Vagina (tissue), 2 donors: ENCODE measurements at regions not wholly inside any gene's neighbourhood (a gene's known extent, or its start where the extent isn't known, plus 50 kb on each side); places are given as distances from the start of the nearest gene placed in this dataset.

Experiments used
- DNase-seq, 2 donors: peaks; one replicate each; pipeline ENCODE4 v3.0.0-alpha.2; 2017; ENCODE audit errors: extremely low spot score in 2 of 2
- H3K27ac ChIP-seq: fragments of 200-600 bp; sonication (generic); one replicate; pipeline ENCODE4 v1.5.1; 2019
- H3K27me3 ChIP-seq: fragments of 200-600 bp; sonication (generic); one replicate; pipeline ENCODE4 v1.5.1; 2019
- H3K36me3 ChIP-seq, 2 donors: fragments of 200-600 bp; sonication (generic); one replicate each; pipeline ENCODE4 v1.5.1; 2017 to 2019
- H3K4me1 ChIP-seq: fragments of 200-600 bp; sonication (generic); one replicate; pipeline ENCODE4 v1.5.1; 2019
- H3K4me3 ChIP-seq, 2 donors: fragments of 200-600 bp; sonication (generic); 1 replicate in 1 of 2; 2 replicates in 1 of 2; pipeline ENCODE4 v1.5.1; 2016 to 2019
- H3K9me3 ChIP-seq: fragments of 200-600 bp; sonication (generic); one replicate; pipeline ENCODE4 v1.5.1; 2019
- POLR2A ChIP-seq, 2 donors: fragments of 450-650 bp; IDR thresholded peaks; one replicate each; pipeline ENCODE4 v1.6.1; 2017; ENCODE audit warnings: antibody characterized with exemption in 2 of 2, mild to moderate bottlenecking in 2 of 2, moderate library complexity in 2 of 2
- POLR2AphosphoS5 ChIP-seq, 2 donors: sonication (generic); formaldehyde crosslinking; IDR thresholded peaks; one replicate each; pipeline ENCODE4 v1.9.0; 2017; ENCODE audit warnings: antibody characterized with exemption in 2 of 2, mild to moderate bottlenecking in 2 of 2, low read depth in 1 of 2; ENCODE audit not compliant: insufficient read depth in 1 of 2
- intact Hi-C: fragments of 100-400 bp; cut with DNase I; formaldehyde crosslinking; loops from one replicate; pipeline ENCODE4 v1.15.1; 2023
- TF ChIP-seq, protein P1 (sequence below), 3 experiments: fragments of 450-650 bp in 2 of 3; fragments of 200-600 bp in 1 of 3; sonication (generic) in 1 of 3; IDR thresholded peaks; one replicate each; pipeline ENCODE4 v1.5.1; 2017 to 2019; ENCODE audit warnings: antibody characterized with exemption in 3 of 3, mild to moderate bottlenecking in 2 of 3, moderate library complexity in 2 of 3

DNA sequence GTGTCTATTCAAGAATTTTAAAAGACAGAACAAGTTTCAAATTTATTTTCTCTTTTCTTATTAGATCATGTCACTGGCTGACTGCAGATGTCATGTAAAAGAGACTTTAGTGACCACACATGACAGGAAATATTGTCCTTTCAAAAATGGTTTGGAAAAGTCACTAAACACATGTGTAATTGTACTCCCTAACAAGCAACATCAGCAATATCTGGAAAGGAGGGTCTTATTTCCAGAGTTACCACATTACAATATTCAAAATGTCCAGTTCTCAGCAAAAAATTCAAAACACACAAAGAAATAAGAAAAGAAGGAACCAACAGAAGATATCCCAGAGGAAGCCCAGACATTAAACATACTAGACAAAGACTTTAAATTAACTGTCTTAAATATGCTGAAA, 197.1 kb downstream of the EN1 start:
- TF ChIP-seq POLR2AphosphoS5 (IDR thresholded peaks at IDR 0.05; ENCODE audit: insufficient read depth in 1 of 2, low read depth in 1 of 2): no peak
- TF ChIP-seq, protein P1, sequence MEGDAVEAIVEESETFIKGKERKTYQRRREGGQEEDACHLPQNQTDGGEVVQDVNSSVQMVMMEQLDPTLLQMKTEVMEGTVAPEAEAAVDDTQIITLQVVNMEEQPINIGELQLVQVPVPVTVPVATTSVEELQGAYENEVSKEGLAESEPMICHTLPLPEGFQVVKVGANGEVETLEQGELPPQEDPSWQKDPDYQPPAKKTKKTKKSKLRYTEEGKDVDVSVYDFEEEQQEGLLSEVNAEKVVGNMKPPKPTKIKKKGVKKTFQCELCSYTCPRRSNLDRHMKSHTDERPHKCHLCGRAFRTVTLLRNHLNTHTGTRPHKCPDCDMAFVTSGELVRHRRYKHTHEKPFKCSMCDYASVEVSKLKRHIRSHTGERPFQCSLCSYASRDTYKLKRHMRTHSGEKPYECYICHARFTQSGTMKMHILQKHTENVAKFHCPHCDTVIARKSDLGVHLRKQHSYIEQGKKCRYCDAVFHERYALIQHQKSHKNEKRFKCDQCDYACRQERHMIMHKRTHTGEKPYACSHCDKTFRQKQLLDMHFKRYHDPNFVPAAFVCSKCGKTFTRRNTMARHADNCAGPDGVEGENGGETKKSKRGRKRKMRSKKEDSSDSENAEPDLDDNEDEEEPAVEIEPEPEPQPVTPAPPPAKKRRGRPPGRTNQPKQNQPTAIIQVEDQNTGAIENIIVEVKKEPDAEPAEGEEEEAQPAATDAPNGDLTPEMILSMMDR (IDR thresholded peaks at IDR 0.05): no peak
- TF ChIP-seq POLR2A (IDR thresholded peaks at IDR 0.05): no peak
- Histone ChIP-seq H3K27me3 (no peaks in the 10 kb centered on the region), H3K4me3 (no peak overlapping the region), H3K4me1 (no peaks in the 10 kb centered on the region), H3K36me3 (no peaks in the 10 kb centered on the region), H3K9me3 (no peaks in the 10 kb centered on the region), H3K27ac (no peak overlapping the region)
- no peak for DNase-seq
- intact Hi-C loops: no loop called here

DNA sequence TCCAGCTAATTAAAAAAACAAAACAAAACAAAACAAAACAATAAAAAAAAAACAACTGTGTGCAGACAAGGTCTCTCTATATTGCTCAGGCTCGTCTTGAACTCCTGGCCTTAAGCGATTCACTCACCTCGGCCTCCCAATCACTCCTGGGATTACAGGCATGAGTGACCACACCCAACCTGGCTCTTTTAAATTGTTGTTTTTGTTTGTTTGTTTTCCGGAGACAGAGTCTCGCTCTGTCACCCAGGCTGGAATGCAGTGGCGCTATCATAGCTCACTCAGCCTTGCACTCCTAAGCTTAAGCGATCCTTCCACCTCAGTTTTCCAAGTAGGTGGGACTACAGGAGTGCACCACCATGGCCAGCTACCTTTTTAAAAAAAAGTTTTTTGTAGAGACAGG, 201.6 kb downstream of the EN1 start:
- no peaks in the 10 kb centered on the region for H3K36me3 ChIP-seq
- intact Hi-C loops: no loop called here
- TF ChIP-seq, protein P1 (IDR thresholded peaks at IDR 0.05): no peak

DNA sequence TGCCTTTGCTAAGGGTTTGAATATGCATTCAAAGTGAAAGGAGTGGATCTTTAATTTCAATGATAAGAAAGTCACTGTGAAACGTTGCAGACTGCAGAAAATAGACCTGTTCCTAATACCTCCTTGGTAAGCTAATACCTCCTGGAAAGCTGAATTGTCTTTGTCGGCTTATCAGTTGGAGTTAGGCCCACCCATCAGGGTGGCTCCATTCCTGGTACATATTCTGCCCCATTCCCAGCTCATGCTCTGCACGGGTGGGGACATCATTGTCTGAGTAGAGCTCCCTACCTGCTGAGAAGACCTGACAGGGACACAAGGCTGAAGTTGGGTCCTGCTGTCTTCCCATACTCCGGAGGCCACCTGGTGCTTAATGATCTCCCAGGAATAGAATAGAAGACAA, 203.3 kb downstream of the EN1 start:
- no peaks in the 10 kb centered on the region for H3K36me3 ChIP-seq
- intact Hi-C loops: no loop called here
- no peaks in the 10 kb centered on the region for H3K9me3 ChIP-seq
- no peak overlapping the region for H3K27ac ChIP-seq
- no peak overlapping the region for H3K4me3 ChIP-seq
- H3K27me3 ChIP-seq: no peaks in the 10 kb centered on the region
- TF ChIP-seq POLR2AphosphoS5 (IDR thresholded peaks at IDR 0.05; ENCODE audit: insufficient read depth in 1 of 2, low read depth in 1 of 2) (no peak), POLR2A (IDR thresholded peaks at IDR 0.05) (no peak)
- TF ChIP-seq, protein P1 (IDR thresholded peaks at IDR 0.05): no peak
- H3K4me1 ChIP-seq: no peaks in the 10 kb centered on the region
- no peak for DNase-seq

More for the DNA sequence above, 201.6 kb downstream of the EN1 start:
- Histone ChIP-seq H3K4me3 (no peak overlapping the region), H3K4me1 (no peaks in the 10 kb centered on the region), H3K9me3 (no peaks in the 10 kb centered on the region), H3K27ac (no peak overlapping the region), H3K27me3 (no peaks in the 10 kb centered on the region)
- no peak for DNase-seq

DNA sequence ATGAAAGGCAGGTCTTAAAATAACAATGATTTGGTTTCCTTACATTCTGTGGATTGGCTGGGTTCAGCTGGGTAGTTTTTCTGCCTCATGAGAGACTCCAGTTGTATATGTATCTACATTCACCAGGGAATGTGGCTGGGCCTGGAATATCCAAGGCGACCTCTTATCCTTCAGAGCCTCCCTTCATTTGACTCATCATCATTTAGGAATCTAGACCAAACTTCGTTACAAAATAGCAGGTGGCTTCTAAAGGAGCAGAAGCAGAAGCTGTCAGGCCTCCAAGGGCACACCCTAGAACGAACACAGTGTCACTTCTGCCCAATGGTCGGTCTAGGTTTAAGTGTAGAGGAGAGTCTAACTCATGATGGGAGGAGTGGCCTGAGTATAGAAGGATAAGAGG, 204.2 kb downstream of the EN1 start:
- H3K9me3 ChIP-seq: no peaks in the 10 kb centered on the region
- H3K4me3 ChIP-seq: no peak overlapping the region
- TF ChIP-seq POLR2A (IDR thresholded peaks at IDR 0.05): no peak
- TF ChIP-seq, protein P1 (IDR thresholded peaks at IDR 0.05): no peak
- TF ChIP-seq POLR2AphosphoS5 (IDR thresholded peaks at IDR 0.05; ENCODE audit: insufficient read depth in 1 of 2, low read depth in 1 of 2): no peak
- H3K27ac ChIP-seq: no peak overlapping the region
- H3K36me3 ChIP-seq: no peaks in the 10 kb centered on the region
- H3K4me1 ChIP-seq: no peaks in the 10 kb centered on the region
- intact Hi-C loops: no loop called here
- no peaks in the 10 kb centered on the region for H3K27me3 ChIP-seq
- no peak for DNase-seq

DNA sequence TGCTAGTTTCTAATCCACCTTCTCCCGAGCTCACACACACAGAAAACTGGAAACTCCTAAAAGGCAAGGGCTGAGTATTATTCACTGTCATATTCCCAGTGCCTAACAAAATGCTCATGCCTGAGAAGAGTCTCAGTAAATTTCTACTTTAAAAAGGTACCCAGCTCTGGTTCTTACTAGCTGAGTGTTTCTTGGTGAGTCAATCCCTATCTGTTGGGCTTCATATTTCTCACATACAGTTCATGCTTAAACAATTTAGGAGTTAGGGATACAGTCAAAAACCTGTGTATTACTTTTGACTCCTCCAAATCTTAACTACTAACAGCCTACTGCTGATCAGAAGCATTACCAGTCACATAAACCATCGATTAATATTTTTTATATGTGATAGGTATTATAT, 204.9 kb downstream of the EN1 start:
- intact Hi-C loops: no loop called here
- H3K4me3 ChIP-seq: no peak overlapping the region
- H3K9me3 ChIP-seq: no peaks in the 10 kb centered on the region
- no peak for DNase-seq
- no peaks in the 10 kb centered on the region for H3K27me3 ChIP-seq
- TF ChIP-seq, protein P1 (IDR thresholded peaks at IDR 0.05): no peak
- TF ChIP-seq POLR2A (IDR thresholded peaks at IDR 0.05) (no peak), POLR2AphosphoS5 (IDR thresholded peaks at IDR 0.05; ENCODE audit: insufficient read depth in 1 of 2, low read depth in 1 of 2) (no peak)
- H3K4me1 ChIP-seq: no peaks in the 10 kb centered on the region
- no peak overlapping the region for H3K27ac ChIP-seq
- no peaks in the 10 kb centered on the region for H3K36me3 ChIP-seq
